Testis (tissue), 2 donors: ENCODE measurements at regions not wholly inside any gene's neighbourhood (a gene's known extent, or its start where the extent isn't known, plus 50 kb on each side); places are given as distances from the start of the nearest gene placed in this dataset.

Experiments
- DNase-seq: peaks from one replicate; pipeline ENCODE4 v3.0.0-alpha.2; 2019
- H3K27ac ChIP-seq, 2 donors: fragments of 200-600 bp; sonication (generic); one replicate each; pipeline ENCODE4 v1.5.1; 2019
- H3K27me3 ChIP-seq: fragments of 200-600 bp; sonication (generic); one replicate; pipeline ENCODE4 v1.5.1; 2019
- H3K36me3 ChIP-seq: fragments of 200-600 bp; sonication (generic); one replicate; pipeline ENCODE4 v1.5.1; 2017; ENCODE audit warnings: low read depth; ENCODE audit errors: missing control alignments
- H3K4me1 ChIP-seq: fragments of 200-600 bp; sonication (generic); one replicate; pipeline ENCODE4 v1.5.1; 2019
- H3K4me3 ChIP-seq, 2 donors: fragments of 200-600 bp; sonication (generic); one replicate each; pipeline ENCODE4 v1.5.1; 2017 to 2019
- H3K9me3 ChIP-seq: fragments of 200-600 bp; sonication (generic); one replicate; pipeline ENCODE4 v1.5.1; 2017
- CTCF ChIP-seq, 3 experiments: fragments of 450-650 bp in 2 of 3; fragments of 200-600 bp in 1 of 3; sonication (generic) in 1 of 3; IDR thresholded peaks; one replicate each; pipeline ENCODE4 v1.5.1; 2016 to 2019; ENCODE audit warnings: antibody characterized with exemption in 3 of 3, mild to moderate bottlenecking in 2 of 3, moderate library complexity in 1 of 3
- POLR2A ChIP-seq: fragments of 450-650 bp; IDR thresholded peaks from one replicate; pipeline ENCODE4 v1.6.1; 2017; ENCODE audit warnings: antibody characterized with exemption, mild to moderate bottlenecking, moderate library complexity
- WGBS, 2 donors: methylation state at CpG; one replicate each; pipeline ENCODE4 v1.1.5; 2018; 5-methylcytosine and 5-hydroxymethylcytosine counted together
- intact Hi-C: fragments of 100-400 bp; cut with DNase I; formaldehyde crosslinking; loops from one replicate; pipeline ENCODE4 v1.15.1; 2023; ENCODE audit warnings: low total_unique reads

GRCh38 chr20:24314053-24314452 lies 155.4 kb upstream of the SYNDIG1 start:
- intact Hi-C loops = no loop called here
- no peak for DNase-seq
- no peak for TF ChIP-seq POLR2A
- no peak for TF ChIP-seq CTCF (IDR thresholded peaks at IDR 0.05)
- WGBS, 2 donors = 76 to 85% methylated on average over 4 of the region's 4 CpGs
- H3K4me1 ChIP-seq = no peaks in the 10 kb centered on the region
- no peak overlapping the region for H3K27ac ChIP-seq
- no peaks in the 10 kb centered on the region for H3K27me3 ChIP-seq
- no peaks in the 10 kb centered on the region for H3K9me3 ChIP-seq
- H3K4me3 ChIP-seq = no peak overlapping the region
- H3K36me3 ChIP-seq = no peaks in the 10 kb centered on the region

GRCh38 chr20:24309596-24309995 lies 159.8 kb upstream of the SYNDIG1 start:
- WGBS, 2 donors = 81 to 89% methylated on average over 2 of the region's 2 CpGs
- intact Hi-C loops = no loop called here
- H3K9me3 ChIP-seq = no peaks in the 10 kb centered on the region
- H3K4me1 ChIP-seq = no peaks in the 10 kb centered on the region
- H3K4me3 ChIP-seq = no peak overlapping the region
- no peak for TF ChIP-seq CTCF (IDR thresholded peaks at IDR 0.05)
- no peak for TF ChIP-seq POLR2A
- no peak overlapping the region for H3K27ac ChIP-seq
- no peaks in the 10 kb centered on the region for H3K36me3 ChIP-seq
- DNase-seq = no peak
- H3K27me3 ChIP-seq = no peaks in the 10 kb centered on the region

- H3K4me1 ChIP-seq = no peaks in the 10 kb centered on the region
- intact Hi-C loops = no loop called here
- H3K4me3 ChIP-seq = no peak overlapping the region
- no peaks in the 10 kb centered on the region for H3K9me3 ChIP-seq
- H3K36me3 ChIP-seq = no peaks in the 10 kb centered on the region
- DNase-seq = no peak
- no peaks in the 10 kb centered on the region for H3K27me3 ChIP-seq
- no peak overlapping the region for H3K27ac ChIP-seq
- TF ChIP-seq CTCF (IDR thresholded peaks at IDR 0.05) (no peak), POLR2A (no peak)
- 73% methylated on average over 4 to 6 of the region's 6 CpGs for WGBS, 2 donors
Observed at GRCh38 chr20:24305371-24305770, 164.1 kb upstream of the SYNDIG1 start.

- H3K4me3 ChIP-seq = no peak overlapping the region
- no peak overlapping the region for H3K27ac ChIP-seq
- no peaks in the 10 kb centered on the region for H3K36me3 ChIP-seq
- WGBS, 2 donors = 93 to 95% methylated on average over 2 of the region's 2 CpGs
- TF ChIP-seq CTCF (IDR thresholded peaks at IDR 0.05) = no peak
- no peak for TF ChIP-seq POLR2A
- no peak for DNase-seq
- H3K4me1 ChIP-seq = no peaks in the 10 kb centered on the region
- intact Hi-C loops = no loop called here
- H3K9me3 ChIP-seq = no peaks in the 10 kb centered on the region
- no peaks in the 10 kb centered on the region for H3K27me3 ChIP-seq
Observed at GRCh38 chr20:24304291-24304690, 165.1 kb upstream of the SYNDIG1 start.

GRCh38 chr20:24303393-24304170 lies 165.8 kb upstream of the SYNDIG1 start:
- no peaks in the 10 kb centered on the region for H3K4me1 ChIP-seq
- 85 to 89% methylated on average over 14 of the region's 14 CpGs for WGBS, 2 donors
- DNase-seq = peak; percentile 50
- intact Hi-C loops = no loop called here
- H3K4me3 ChIP-seq = no peak overlapping the region
- TF ChIP-seq POLR2A = no peak
- H3K36me3 ChIP-seq = no peaks in the 10 kb centered on the region
- H3K27ac ChIP-seq = no peak overlapping the region
- H3K9me3 ChIP-seq = no peaks in the 10 kb centered on the region
- H3K27me3 ChIP-seq = no peaks in the 10 kb centered on the region
